GM12873 (cell line): ENCODE measurements at regions not wholly inside any gene's neighbourhood (a gene's known extent, or its start where the extent isn't known, plus 50 kb on each side); places are given as distances from the start of the nearest gene placed in this dataset.

ENCODE experiments used
- TF ChIP-seq, protein P1 (sequence below): IDR thresholded peaks from 2 replicates; pipeline ENCODE4 v1.5.1; 2012; ENCODE audit warnings: low read depth, mild to moderate bottlenecking, moderate library complexity, low read length, control low read depth; ENCODE audit not compliant: insufficient read depth; ENCODE audit errors: missing control alignments

DNA sequence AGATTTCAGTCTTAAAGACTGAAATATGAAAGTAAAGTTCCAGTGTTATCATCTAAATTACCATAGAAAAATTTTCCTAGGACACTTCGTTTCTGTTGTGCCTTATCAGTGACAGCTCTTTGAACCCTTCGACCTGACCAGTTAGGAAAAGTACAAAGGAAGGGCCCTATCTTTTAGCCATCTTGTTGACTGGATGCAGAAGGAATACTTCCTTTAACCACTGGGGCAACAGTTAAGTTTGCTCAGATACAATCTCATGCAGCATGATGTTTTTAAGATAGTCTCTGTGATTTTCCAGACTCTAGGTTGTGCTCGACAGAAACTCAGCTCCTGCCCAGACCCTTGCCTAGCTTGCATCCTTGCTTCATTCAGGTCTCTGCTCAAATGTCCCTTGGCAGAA is 210.5 kb upstream of the RPS6KA3 start:
- TF ChIP-seq, protein P1, sequence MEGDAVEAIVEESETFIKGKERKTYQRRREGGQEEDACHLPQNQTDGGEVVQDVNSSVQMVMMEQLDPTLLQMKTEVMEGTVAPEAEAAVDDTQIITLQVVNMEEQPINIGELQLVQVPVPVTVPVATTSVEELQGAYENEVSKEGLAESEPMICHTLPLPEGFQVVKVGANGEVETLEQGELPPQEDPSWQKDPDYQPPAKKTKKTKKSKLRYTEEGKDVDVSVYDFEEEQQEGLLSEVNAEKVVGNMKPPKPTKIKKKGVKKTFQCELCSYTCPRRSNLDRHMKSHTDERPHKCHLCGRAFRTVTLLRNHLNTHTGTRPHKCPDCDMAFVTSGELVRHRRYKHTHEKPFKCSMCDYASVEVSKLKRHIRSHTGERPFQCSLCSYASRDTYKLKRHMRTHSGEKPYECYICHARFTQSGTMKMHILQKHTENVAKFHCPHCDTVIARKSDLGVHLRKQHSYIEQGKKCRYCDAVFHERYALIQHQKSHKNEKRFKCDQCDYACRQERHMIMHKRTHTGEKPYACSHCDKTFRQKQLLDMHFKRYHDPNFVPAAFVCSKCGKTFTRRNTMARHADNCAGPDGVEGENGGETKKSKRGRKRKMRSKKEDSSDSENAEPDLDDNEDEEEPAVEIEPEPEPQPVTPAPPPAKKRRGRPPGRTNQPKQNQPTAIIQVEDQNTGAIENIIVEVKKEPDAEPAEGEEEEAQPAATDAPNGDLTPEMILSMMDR, result no peak

DNA sequence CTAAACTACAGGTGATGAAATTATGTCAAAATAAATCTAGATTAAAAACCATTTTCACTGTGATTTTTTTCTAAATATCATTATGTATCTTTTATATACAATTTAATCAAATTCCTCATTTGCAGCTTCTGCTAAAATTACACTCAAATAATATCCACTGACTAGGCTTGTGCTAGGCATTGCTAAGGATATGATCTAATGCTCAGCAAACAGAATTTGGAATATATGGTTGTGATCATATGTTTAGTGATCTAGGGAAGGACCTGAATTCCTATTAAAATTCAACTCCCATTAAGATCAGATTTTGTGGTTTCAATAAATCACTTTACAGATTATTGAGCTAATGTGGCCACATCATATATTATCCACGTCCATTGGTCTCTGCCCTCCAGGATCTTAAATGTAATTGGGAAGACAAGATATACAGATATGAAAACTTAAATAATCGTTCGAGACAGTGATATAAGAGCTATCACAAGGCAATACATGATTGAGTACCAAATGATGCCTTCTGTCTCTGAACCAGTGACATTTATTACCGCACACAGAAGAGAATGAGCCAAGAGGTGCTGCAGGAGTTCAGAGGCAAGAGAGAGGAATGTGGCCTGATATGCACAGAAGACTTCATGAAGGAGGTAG is 206.0 kb upstream of the RPS6KA3 start:
- TF ChIP-seq, protein P1, result no peak

DNA sequence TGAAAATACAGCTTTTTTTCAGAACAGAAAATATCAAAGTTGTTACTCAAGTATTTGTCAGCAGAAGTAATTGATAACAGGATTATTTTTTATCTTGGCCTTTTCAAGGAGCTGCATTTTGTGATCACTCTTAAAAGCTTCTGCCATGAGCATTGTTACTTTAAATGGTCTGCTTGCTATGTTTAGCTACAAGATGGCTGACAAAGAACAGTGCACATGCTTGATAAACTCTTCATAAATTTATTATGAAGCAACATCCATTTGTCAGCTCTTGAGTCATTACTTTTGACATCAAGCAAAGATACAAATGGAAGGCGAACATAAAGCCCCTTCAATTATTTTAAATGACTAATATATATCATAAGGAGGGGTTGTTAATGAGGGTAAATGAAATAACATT is 205.4 kb upstream of the RPS6KA3 start:
- TF ChIP-seq, protein P1, result no peak

DNA sequence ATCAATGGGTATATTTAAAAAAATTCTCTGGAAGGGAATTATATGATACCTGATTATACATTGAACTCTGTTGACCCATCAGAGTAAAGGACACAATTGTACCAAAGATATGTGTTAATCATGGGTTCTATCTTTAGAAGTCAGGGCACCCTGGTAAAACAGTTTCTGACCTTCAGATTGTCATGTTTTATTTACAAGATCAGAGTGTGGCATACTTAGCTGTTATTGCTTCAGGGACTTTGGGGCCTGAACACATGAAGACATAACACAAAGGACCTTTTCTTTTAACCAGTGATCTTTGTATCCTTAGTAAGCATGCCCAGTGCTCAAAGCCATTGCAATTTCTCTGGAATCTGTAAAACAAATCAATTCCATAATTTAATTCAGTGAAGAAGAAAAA is 204.8 kb upstream of the RPS6KA3 start:
- TF ChIP-seq, protein P1, result no peak

DNA sequence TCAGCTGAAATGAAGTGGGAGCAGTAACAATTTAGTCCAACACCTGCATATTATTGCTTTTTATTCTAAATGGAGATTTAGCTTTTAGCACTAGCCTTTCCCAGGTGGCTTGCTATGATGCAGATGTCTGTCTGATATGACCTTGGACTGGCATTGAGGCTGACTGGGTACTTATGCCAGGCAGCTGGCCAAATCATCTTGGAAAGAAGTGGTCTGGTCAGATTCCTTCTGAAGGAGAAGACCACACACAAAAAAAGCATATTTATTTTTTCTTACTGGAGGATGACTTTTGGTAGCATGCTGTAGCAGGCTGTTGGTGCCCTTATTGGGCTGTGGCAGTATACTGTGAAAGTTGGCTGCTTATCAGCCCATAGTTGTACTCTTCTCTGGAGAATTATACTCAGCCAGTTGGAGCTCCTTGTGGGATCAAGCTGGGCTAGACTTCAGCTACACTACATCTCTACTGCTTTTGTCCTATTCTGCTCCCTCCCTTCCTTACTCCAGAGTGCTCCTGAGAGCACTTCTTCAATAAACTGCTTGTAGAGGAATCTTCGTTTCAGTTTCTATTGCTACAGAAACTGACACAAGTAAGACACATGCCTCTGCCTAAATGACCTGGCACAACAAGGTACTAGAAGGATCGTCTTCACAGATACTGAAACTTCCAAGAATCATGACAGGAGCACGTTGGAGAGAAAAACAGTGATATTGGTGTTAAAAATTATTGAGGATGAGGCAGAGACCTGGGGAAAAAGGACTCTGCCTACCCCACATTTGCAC is 196.8 kb upstream of the RPS6KA3 start:
- TF ChIP-seq, protein P1, result no peak

DNA sequence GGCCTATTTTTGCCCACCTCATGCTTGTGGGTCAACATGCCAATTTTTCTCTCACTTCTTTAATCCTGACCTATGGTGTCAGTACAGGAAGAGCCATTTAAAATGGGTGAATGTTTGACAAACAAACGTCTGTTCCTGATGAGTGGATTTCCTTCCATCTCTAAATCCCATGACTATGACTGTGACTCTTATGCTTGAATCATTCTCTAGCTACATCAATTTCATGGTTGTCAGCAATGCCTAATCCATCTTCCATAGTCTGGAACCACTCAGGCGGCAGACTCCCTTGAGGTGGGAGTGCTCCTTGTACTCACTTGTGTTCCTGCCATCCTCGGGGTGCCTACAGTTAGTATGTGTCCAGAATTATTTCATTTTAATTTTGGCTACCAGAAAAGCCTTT is 194.9 kb upstream of the RPS6KA3 start:
- TF ChIP-seq, protein P1, result no peak

DNA sequence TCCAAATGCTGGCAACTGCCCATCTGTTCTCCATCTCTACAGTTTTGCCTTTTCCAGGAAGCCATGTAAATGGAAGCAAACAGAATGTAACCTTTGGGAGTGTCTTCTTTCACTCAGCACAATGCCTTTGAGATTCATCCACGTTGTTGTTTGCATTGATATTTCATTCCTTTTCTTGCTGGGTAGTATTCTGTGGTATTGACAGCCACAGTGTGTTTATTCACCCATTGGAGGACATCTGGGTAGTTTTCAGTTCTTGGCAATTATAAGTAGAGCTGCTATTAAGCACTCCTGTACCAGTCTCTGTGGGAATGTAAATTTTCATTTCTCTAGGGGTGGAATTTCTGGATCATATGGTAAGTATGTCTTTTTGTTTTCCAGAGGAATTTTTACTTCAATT is 194.3 kb upstream of the RPS6KA3 start:
- TF ChIP-seq, protein P1, result no peak
